Calu3 (cell line): ENCODE measurements at regions not wholly inside any gene's neighbourhood (a gene's known extent, or its start where the extent isn't known, plus 50 kb on each side); places are given as distances from the start of the nearest gene placed in this dataset.
"Not testable (repeated sequence)": the region's sequence is repeated elsewhere in the genome, so short reads cannot be mapped to it uniquely, and the experiment has no call there.

Experiments used
- BruUV-seq: library from RNA; stranded (reverse); fragments of 400-500 nt; replicated peaks from 2 replicates; lab custom pipeline; 2021; lab: Mats Ljungman, UMichigan
- CTCF ChIA-PET: fragments of 300-600 bp; sonication (Branson Sonifier 250); formaldehyde crosslinking; loops from one replicate; lab custom pipeline; 2022; ENCODE audit warnings: antibody characterized with exemption; lab: Charles Lee
- DNase-seq: peaks from one replicate; pipeline ENCODE4 v3.0.0; 2022
- H3K27ac Mint-ChIP-seq: one replicate; pipeline ENCODE4 v1.8.0; 2022; ENCODE audit warnings: mixed read lengths; ENCODE audit not compliant: unreplicated experiment
- H3K27me3 Mint-ChIP-seq: one replicate; pipeline ENCODE4 v1.8.0; 2022; ENCODE audit warnings: mixed read lengths; ENCODE audit not compliant: unreplicated experiment
- H3K36me3 Mint-ChIP-seq: one replicate; pipeline ENCODE4 v1.8.0; 2022; ENCODE audit warnings: mild to moderate bottlenecking, moderate library complexity, mixed read lengths; ENCODE audit not compliant: insufficient read depth, unreplicated experiment
- H3K4me1 Mint-ChIP-seq: one replicate; pipeline ENCODE4 v1.8.0; 2022; ENCODE audit warnings: mild to moderate bottlenecking, low read depth, mixed read lengths; ENCODE audit not compliant: unreplicated experiment
- H3K4me3 Mint-ChIP-seq: one replicate; pipeline ENCODE4 v1.8.0; 2022; ENCODE audit warnings: mild to moderate bottlenecking, low read depth, moderate library complexity, mixed read lengths; ENCODE audit not compliant: unreplicated experiment
- H3K9me3 Mint-ChIP-seq: one replicate; pipeline ENCODE4 v1.8.0; 2022; ENCODE audit warnings: low read depth, mixed read lengths; ENCODE audit not compliant: unreplicated experiment
- intact Hi-C: fragments of 100-400 bp; cut with micrococcal nuclease; formaldehyde crosslinking; loops from one replicate; pipeline ENCODE4 v1.10.0; 2022; ENCODE audit not compliant: unreplicated experiment

GRCh38 chr7:76809856-76810255, 182.8 kb upstream of the POMZP3 start:
- intact Hi-C loops, H3K27me3 Mint-ChIP-seq, H3K27ac Mint-ChIP-seq, DNase-seq, H3K36me3 Mint-ChIP-seq, CTCF ChIA-PET, H3K4me1 Mint-ChIP-seq, H3K9me3 Mint-ChIP-seq, BruUV-seq, H3K4me3 Mint-ChIP-seq: not testable (repeated sequence)

DNA sequence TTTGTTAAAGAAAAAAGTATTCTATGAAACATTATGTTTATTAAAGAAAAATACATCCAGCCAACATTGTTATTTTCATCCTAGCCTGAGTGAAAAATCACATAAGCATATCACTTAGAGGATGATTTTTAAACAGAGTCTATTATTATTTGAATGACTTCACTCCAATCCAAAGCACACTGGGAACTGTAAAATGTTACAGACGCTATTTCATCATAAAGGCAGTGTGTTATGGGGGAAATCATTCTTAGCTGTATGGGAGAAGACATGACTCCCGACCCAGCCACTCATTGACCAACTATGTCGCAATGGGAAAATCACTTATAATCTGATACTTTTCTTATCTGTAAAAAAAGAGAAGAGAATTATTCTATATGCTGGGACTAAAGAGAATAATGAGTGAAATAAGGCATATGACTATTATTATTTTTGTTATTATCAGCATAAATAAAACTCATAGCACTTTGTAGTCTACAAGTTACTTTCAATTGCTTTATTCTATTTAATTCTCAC, 180.6 kb upstream of the POMZP3 start:
- CTCF ChIA-PET, H3K27ac Mint-ChIP-seq, DNase-seq, H3K4me1 Mint-ChIP-seq, H3K36me3 Mint-ChIP-seq, intact Hi-C loops, H3K27me3 Mint-ChIP-seq, H3K9me3 Mint-ChIP-seq, H3K4me3 Mint-ChIP-seq, BruUV-seq: not testable (repeated sequence)

- H3K27ac Mint-ChIP-seq, BruUV-seq, H3K9me3 Mint-ChIP-seq, CTCF ChIA-PET, DNase-seq, H3K4me1 Mint-ChIP-seq, H3K27me3 Mint-ChIP-seq, intact Hi-C loops, H3K36me3 Mint-ChIP-seq, H3K4me3 Mint-ChIP-seq: not testable (repeated sequence)
Measured at GRCh38 chr7:76806460-76806859, 179.4 kb upstream of the POMZP3 start.

- H3K27me3 Mint-ChIP-seq, intact Hi-C loops, H3K27ac Mint-ChIP-seq, H3K36me3 Mint-ChIP-seq, H3K4me1 Mint-ChIP-seq, BruUV-seq, H3K9me3 Mint-ChIP-seq, H3K4me3 Mint-ChIP-seq, CTCF ChIA-PET: not testable (repeated sequence)
- peak; percentile 4 for DNase-seq
Measured at GRCh38 chr7:76806010-76806409, 178.9 kb upstream of the POMZP3 start.

- H3K27ac Mint-ChIP-seq, H3K4me3 Mint-ChIP-seq, H3K9me3 Mint-ChIP-seq, H3K4me1 Mint-ChIP-seq, BruUV-seq, intact Hi-C loops, H3K36me3 Mint-ChIP-seq, H3K27me3 Mint-ChIP-seq, CTCF ChIA-PET: not testable (repeated sequence)
- peak; percentile 0 for DNase-seq
Measured at GRCh38 chr7:76805262-76805661, 178.2 kb upstream of the POMZP3 start.

GRCh38 chr7:76797639-76798038, 170.6 kb upstream of the POMZP3 start:
- H3K27ac Mint-ChIP-seq, intact Hi-C loops, H3K9me3 Mint-ChIP-seq, BruUV-seq, H3K36me3 Mint-ChIP-seq, CTCF ChIA-PET, H3K4me1 Mint-ChIP-seq, H3K4me3 Mint-ChIP-seq, DNase-seq: not testable (repeated sequence)
- peaks cover 19% of the 10 kb centered on the region for H3K27me3 Mint-ChIP-seq

DNA sequence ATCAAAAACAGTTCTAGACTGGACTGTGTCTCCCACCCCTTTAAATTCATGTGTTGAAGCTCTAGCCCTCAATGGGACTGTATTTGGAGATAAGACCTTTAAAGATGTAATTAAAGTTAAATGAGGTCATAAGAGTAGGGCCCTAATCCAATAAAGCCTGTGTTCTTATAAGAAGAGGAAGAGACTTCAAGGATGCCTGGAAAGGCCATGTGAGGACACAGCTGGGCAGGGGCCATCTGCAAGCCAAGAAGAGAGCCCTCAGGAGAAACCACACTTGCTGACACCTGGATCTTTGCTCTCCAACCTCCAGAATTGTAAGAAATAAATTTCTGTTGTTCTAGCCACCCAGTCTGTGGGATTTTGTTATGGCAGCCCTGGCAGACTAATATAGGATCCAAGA, 153.6 kb upstream of the POMZP3 start:
- intact Hi-C loops, H3K4me1 Mint-ChIP-seq, H3K27ac Mint-ChIP-seq, BruUV-seq, H3K27me3 Mint-ChIP-seq, H3K4me3 Mint-ChIP-seq, H3K36me3 Mint-ChIP-seq, CTCF ChIA-PET, DNase-seq, H3K9me3 Mint-ChIP-seq: not testable (repeated sequence)

GRCh38 chr7:76774279-76774678, 147.2 kb upstream of the POMZP3 start:
- H3K4me1 Mint-ChIP-seq, H3K27ac Mint-ChIP-seq, DNase-seq, H3K36me3 Mint-ChIP-seq, H3K4me3 Mint-ChIP-seq, intact Hi-C loops, H3K9me3 Mint-ChIP-seq, H3K27me3 Mint-ChIP-seq, BruUV-seq: not testable (repeated sequence)
- CTCF ChIA-PET = interaction anchor here (0.6 kb wide), 1 partner anchor 661 kb away, joined by 5 read pairs; no protein-coding TSS in a partner anchor

DNA sequence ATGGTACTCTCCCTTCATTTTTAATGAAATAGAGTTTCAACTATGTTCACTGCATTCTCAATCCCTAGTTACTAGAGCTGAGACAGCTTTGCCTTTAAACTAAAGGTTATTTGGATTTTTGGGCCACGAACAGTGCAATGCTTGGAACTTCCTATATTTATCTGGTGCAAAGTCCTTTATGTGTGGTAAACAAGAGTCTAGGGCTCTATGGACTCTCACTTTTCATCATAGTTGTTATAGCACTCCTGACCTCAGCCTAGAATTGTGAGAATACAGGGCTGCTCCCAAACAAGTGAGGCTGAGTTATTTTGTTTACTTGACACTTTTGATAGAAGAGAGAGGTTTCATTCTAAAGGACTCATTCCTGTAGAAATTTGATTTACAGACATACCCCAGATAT, 144.9 kb upstream of the POMZP3 start:
- H3K4me3 Mint-ChIP-seq, intact Hi-C loops, BruUV-seq, H3K27ac Mint-ChIP-seq, H3K27me3 Mint-ChIP-seq, H3K9me3 Mint-ChIP-seq, H3K36me3 Mint-ChIP-seq, DNase-seq, H3K4me1 Mint-ChIP-seq, CTCF ChIA-PET: not testable (repeated sequence)

DNA sequence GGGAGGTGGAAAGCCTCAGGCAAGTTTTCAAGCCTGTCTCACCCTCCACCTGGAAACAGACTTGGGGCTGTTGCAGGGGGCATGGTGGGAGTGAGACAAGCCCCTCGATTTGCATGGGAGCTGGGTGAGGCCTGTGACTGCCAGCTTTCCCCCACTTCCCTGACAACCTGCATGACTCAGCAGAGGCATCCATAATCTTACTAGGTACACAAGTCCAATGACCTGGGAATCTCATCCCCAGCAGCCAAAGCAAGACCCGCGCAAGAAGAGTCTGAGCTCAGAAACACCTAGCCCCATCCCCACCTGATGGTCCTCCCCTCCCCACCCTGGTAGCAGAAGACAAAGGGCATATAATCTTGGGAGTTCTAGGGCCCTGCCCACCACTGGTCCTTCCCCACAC, 136.9 kb upstream of the POMZP3 start:
- H3K4me1 Mint-ChIP-seq, DNase-seq, H3K36me3 Mint-ChIP-seq, intact Hi-C loops, H3K27me3 Mint-ChIP-seq, CTCF ChIA-PET, H3K27ac Mint-ChIP-seq, BruUV-seq, H3K4me3 Mint-ChIP-seq, H3K9me3 Mint-ChIP-seq: not testable (repeated sequence)
